Osteoblast (primary cell): ENCODE measurements at regions not wholly inside any gene's neighbourhood (a gene's known extent, or its start where the extent isn't known, plus 50 kb on each side); places are given as distances from the start of the nearest gene placed in this dataset.
"Not testable (repeated sequence)": the region's sequence is repeated elsewhere in the genome, so short reads cannot be mapped to it uniquely, and the experiment has no call there.

Experiments used
- DNase-seq: peaks from one replicate; pipeline ENCODE4 v3.0.0; 2011; ENCODE audit warnings: low spot score, mixed read lengths; ENCODE audit not compliant: insufficient read length; ENCODE audit errors: missing footprints
- H2AFZ ChIP-seq: 2 replicates; pipeline ENCODE4 v1.6.0; 2011; ENCODE audit warnings: mild to moderate bottlenecking, low read length
- H3K27ac ChIP-seq: 2 replicates; pipeline ENCODE4 v1.5.1; 2011; ENCODE audit warnings: mild to moderate bottlenecking, low read depth, low read length, moderate library complexity
- H3K27me3 ChIP-seq: 2 replicates; pipeline ENCODE4 v1.6.0; 2012; ENCODE audit warnings: mild to moderate bottlenecking, control low read depth, inconsistent platforms, low read length, moderate library complexity; ENCODE audit not compliant: insufficient read depth
- H3K36me3 ChIP-seq: 2 replicates; pipeline ENCODE4 v1.5.1; 2011; ENCODE audit warnings: mild to moderate bottlenecking, low read length, control low read depth, moderate library complexity; ENCODE audit not compliant: insufficient read depth
- H3K4me1 ChIP-seq: 2 replicates; pipeline ENCODE4 v1.5.1; 2011; ENCODE audit warnings: mild to moderate bottlenecking, low read length, control low read depth, moderate library complexity; ENCODE audit not compliant: insufficient read depth
- H3K4me2 ChIP-seq: 2 replicates; pipeline ENCODE4 v1.6.0; 2011; ENCODE audit warnings: mild to moderate bottlenecking, low read length; ENCODE audit not compliant: insufficient read depth
- H3K4me3 ChIP-seq: fragments of 200-600 bp; sonication (generic); 3 replicates; pipeline ENCODE4 v1.5.1; 2012; ENCODE audit warnings: mild to moderate bottlenecking, low read length, inconsistent platforms; ENCODE audit not compliant: insufficient read depth
- H3K79me2 ChIP-seq: 2 replicates; pipeline ENCODE4 v1.6.0; 2012; ENCODE audit warnings: mild to moderate bottlenecking, low read length, control low read depth, inconsistent platforms; ENCODE audit not compliant: insufficient read depth
- H3K9me3 ChIP-seq: 2 replicates; pipeline ENCODE4 v1.5.1; 2011; ENCODE audit warnings: low read depth, low read length, control low read depth
- H4K20me1 ChIP-seq: 2 replicates; pipeline ENCODE4 v1.6.0; 2012; ENCODE audit warnings: mild to moderate bottlenecking, low read length, control low read depth; ENCODE audit not compliant: insufficient read depth
- TF ChIP-seq, protein P1 (sequence below): IDR thresholded peaks from 2 replicates; pipeline ENCODE4 v1.5.1; 2011; ENCODE audit warnings: mild to moderate bottlenecking, low read depth, low read length, moderate library complexity; ENCODE audit errors: extremely low read depth

DNA sequence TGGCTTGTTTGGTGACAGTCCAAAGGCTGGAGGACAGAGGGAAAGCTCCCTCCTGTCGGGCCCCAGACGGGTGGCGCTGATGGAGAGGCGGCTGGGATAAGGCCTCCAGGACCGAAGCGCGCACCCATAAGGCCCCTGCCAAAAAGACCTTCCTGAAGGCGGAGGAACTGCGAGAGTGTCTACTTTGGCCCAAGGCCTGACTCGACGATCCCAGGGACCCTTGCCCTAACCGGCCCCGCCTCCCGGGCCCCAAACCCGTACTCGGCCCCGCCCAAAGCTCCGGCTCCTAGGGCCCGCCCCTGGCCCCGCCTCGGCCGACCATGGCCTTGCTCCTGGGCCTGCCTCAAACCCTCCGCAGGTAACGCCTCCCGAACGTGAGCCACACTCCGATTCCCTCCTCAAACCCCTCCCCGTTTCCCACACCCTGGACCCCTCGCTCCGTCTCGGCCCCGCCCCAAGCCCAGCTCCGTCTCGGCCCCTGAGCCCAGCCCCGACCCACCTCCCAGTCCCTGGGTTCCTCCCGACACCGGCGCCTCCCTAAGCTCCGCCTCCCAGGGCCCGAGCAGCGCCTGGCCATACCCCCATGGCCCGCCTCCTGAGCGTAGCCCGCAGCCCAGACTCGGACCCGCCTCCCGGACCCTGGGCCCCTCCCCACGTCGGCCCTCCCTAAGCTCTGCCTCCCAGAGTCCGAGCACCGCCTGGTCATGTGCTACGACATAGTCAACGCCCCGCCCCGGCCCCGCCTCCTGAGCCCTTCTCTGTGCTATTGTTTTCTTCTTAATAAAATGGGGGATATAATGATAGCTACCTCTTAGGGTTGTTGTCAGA, 90.0 kb upstream of the DRD5 start:
- Histone ChIP-seq H3K4me2 (no peak overlapping the region), H4K20me1 (no peaks in the 10 kb centered on the region), H3K4me3 (peak overlapping the region; percentile 55), H3K9me3 (no peaks in the 10 kb centered on the region), H3K27me3 (no peaks in the 10 kb centered on the region), H3K36me3 (no peaks in the 10 kb centered on the region), H2AFZ (peak overlapping the region; percentile 35), H3K79me2 (no peaks in the 10 kb centered on the region), H3K27ac (no peak overlapping the region), H3K4me1 (no peaks in the 10 kb centered on the region)
- DNase-seq: peak; percentile 77
- TF ChIP-seq, protein P1, sequence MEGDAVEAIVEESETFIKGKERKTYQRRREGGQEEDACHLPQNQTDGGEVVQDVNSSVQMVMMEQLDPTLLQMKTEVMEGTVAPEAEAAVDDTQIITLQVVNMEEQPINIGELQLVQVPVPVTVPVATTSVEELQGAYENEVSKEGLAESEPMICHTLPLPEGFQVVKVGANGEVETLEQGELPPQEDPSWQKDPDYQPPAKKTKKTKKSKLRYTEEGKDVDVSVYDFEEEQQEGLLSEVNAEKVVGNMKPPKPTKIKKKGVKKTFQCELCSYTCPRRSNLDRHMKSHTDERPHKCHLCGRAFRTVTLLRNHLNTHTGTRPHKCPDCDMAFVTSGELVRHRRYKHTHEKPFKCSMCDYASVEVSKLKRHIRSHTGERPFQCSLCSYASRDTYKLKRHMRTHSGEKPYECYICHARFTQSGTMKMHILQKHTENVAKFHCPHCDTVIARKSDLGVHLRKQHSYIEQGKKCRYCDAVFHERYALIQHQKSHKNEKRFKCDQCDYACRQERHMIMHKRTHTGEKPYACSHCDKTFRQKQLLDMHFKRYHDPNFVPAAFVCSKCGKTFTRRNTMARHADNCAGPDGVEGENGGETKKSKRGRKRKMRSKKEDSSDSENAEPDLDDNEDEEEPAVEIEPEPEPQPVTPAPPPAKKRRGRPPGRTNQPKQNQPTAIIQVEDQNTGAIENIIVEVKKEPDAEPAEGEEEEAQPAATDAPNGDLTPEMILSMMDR: no peak

DNA sequence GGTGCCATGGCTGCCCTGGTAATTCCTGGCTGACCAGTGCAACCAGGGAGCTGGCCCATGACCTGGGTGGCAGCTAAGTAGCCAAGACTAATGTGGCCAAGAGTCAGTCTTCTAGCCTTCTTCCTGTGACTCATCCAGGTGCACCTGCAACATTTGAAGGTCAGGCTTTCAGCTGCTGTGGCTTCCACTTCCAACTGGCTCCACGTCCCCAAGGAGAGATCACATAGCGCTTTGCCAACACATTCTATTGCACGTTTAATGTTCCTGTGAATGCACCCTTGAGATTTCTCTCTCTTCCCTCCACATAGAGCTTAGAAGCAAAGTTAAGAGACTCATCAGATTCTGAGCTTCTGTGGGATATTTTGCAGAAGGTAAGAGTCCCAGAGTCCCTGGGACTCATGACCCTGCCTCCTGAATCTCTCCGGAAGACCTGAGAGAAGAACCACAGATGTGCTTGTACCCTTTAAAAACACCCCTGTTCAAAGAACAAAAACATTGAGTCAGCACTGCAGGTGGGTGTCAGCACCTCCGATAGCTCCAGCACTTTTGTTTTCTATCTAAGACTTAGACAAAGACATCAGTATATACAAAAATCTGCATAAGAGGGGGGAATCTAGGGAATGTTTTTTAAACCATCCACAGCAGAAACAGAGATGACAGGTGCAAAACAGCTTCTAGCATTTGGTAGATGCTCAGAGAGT, 88.5 kb upstream of the DRD5 start:
- not testable (repeated sequence) for H3K4me1 ChIP-seq, H4K20me1 ChIP-seq, H3K9me3 ChIP-seq, H3K79me2 ChIP-seq, H3K4me2 ChIP-seq, H3K27me3 ChIP-seq, H3K4me3 ChIP-seq, H2AFZ ChIP-seq, H3K36me3 ChIP-seq, DNase-seq, H3K27ac ChIP-seq

DNA sequence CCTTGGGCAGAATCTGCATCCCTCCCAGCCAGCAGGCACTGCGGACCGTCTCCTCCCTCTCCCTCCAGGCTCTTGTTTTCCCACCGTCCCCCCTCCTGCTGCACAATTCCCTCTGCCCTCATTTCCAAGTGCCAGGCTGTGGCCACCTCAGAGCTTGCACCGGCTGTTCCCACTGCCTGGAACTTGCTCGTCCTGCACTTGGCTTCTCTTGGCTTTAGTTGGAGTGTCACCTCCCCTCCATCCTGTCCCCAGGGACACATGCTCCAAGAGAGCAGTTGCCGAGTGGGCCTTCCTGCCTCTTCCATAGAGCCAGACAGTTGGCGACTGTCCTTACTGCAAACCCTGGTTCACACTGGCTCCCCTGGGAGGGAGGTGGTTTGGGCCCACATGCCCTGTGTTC, 87.0 kb upstream of the DRD5 start:
- not testable (repeated sequence) for H3K79me2 ChIP-seq

DNA sequence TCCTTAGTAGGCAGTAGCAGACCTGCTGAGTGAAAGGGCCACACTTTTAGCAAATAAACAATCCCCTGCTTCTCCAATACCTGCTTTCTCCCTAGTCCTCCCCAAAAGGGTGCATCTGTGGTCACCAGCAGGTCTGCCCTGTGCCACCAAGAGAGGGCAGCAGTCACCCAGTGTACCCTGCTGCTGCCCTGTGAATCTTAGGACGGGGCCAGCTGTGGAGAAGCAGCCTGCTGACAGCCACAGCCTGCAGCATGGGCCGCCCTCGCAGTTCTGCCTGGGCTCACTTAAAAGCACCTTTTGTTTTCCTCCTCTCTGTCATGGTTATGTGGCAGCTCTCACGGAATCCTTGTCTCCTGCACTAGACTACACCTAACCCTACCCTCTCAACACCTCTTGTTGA, 85.4 kb upstream of the DRD5 start:
- not testable (repeated sequence) for H3K4me2 ChIP-seq, H3K36me3 ChIP-seq, DNase-seq, H2AFZ ChIP-seq, H3K9me3 ChIP-seq, H3K27me3 ChIP-seq, H4K20me1 ChIP-seq, H3K4me1 ChIP-seq, H3K27ac ChIP-seq, H3K79me2 ChIP-seq, H3K4me3 ChIP-seq

More for the DNA sequence above, 87.0 kb upstream of the DRD5 start:
- not testable (repeated sequence) for H3K9me3 ChIP-seq, H3K36me3 ChIP-seq, H3K4me1 ChIP-seq, DNase-seq, H3K4me2 ChIP-seq, H3K27me3 ChIP-seq, H2AFZ ChIP-seq, H3K27ac ChIP-seq, H3K4me3 ChIP-seq, H4K20me1 ChIP-seq

DNA sequence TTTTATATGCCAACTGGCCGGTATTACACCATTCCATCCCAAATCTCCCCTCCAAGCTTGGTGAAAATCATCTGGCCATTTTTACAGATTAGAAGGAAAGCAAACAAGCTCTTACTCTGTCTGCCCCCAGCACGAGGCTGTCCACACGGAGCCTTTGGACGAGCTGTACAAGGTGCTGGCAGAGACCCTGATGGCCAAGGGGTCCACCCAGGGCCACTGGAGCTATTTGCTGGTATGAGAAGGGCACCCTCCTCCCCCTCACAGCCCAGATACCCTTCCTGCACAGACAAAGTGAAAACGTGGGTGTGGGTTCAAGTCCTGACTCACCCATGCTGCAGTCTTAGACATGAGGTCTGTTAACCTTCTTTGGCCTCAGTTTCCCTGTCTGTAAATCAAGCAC, 84.9 kb upstream of the DRD5 start:
- not testable (repeated sequence) for H3K4me2 ChIP-seq, DNase-seq, H3K4me3 ChIP-seq, H3K27ac ChIP-seq, H3K36me3 ChIP-seq, H3K27me3 ChIP-seq, H2AFZ ChIP-seq, H3K79me2 ChIP-seq, H3K9me3 ChIP-seq, H4K20me1 ChIP-seq, H3K4me1 ChIP-seq

DNA sequence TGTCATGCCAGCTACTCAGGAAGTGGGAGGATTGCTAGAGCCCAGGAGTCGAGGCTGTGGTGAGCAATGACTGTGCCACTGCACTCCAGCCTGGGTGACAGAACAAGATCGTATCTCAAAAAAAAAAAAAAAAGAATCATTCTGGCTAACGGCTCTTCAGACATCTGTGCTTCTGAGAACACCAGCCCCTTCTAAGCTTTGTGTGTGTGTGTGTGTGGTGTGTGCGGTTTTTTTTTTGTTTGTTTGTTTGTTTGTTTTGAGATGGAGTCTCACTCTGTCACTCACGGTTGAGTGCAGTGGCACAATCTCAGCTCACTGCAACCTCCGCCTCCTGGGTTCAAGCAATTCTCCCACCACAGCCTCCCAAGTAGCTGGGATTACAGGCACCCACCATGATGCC, 79.4 kb upstream of the DRD5 start:
- not testable (repeated sequence) for H2AFZ ChIP-seq, H3K79me2 ChIP-seq, H3K4me3 ChIP-seq, H3K36me3 ChIP-seq, DNase-seq, H3K4me2 ChIP-seq, H3K27me3 ChIP-seq, H3K4me1 ChIP-seq, H3K9me3 ChIP-seq, H4K20me1 ChIP-seq, H3K27ac ChIP-seq

DNA sequence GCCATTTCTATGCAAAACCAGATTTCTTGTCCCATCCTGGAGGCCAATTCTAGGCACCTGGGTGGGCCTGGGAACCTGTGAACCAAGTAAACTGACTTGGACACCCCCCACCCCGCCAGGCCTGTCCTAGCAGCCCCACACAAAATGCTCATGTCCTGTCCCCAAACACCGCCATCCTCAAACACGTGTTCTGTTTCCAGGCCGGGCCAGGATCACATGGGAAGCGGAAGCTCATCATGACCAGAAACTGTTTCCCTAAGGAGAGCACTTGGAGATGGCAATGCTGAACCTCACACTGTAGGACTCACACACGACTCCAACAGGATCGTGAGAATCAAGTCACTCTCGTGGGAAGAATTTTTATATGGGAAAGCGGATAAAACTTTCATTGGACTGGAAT, 78.7 kb upstream of the DRD5 start:
- not testable (repeated sequence) for H3K9me3 ChIP-seq, H3K27ac ChIP-seq, H3K4me1 ChIP-seq, H3K4me2 ChIP-seq, H4K20me1 ChIP-seq, H3K27me3 ChIP-seq, H3K36me3 ChIP-seq, H3K4me3 ChIP-seq, H3K79me2 ChIP-seq, DNase-seq, H2AFZ ChIP-seq
